HG03342 (cell line): ENCODE measurements at regions not wholly inside any gene's neighbourhood (a gene's known extent, or its start where the extent isn't known, plus 50 kb on each side); places are given as distances from the start of the nearest gene placed in this dataset.
"Not testable (repeated sequence)": the region's sequence is repeated elsewhere in the genome, so short reads cannot be mapped to it uniquely, and the experiment has no call there.

ENCODE experiments used
- ATAC-seq: cut with Tn5 transposase; IDR thresholded peaks from one replicate; pipeline ENCODE4 v1.9.1; 2021; ENCODE audit warnings: mild to moderate bottlenecking, moderate library complexity; ENCODE audit not compliant: unreplicated experiment

- ATAC-seq, result no peak
Observed at GRCh38 chr17:30589431-30589830, 112.2 kb downstream of the GOSR1 start.

GRCh38 chr17:30588798-30589247 is 111.6 kb downstream of the GOSR1 start:
- ATAC-seq, result no peak

- no peak for ATAC-seq
Observed at GRCh38 chr17:30586818-30587595, 109.8 kb downstream of the GOSR1 start.

- no peak for ATAC-seq
Observed at GRCh38 chr17:30584810-30585209, 107.6 kb downstream of the GOSR1 start.

DNA sequence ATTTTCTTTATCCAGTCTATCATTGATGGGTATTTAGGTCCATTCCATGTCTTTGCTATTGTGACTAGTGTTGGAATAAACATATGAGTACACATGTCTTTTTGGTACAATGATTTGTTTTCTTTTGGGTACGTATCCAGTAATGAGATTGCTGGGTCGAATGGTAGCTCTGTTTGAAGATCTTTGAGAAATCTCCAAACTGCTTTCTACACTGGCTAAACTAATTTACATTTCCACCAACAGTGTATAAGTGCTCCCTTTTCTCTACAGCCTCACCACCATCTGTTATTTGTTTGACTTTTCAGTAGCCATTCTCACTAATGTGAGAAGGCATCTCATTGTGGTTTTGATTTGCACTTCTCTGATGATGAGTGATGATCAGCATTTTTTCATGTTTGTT is 103.7 kb downstream of the GOSR1 start:
- no peak for ATAC-seq

DNA sequence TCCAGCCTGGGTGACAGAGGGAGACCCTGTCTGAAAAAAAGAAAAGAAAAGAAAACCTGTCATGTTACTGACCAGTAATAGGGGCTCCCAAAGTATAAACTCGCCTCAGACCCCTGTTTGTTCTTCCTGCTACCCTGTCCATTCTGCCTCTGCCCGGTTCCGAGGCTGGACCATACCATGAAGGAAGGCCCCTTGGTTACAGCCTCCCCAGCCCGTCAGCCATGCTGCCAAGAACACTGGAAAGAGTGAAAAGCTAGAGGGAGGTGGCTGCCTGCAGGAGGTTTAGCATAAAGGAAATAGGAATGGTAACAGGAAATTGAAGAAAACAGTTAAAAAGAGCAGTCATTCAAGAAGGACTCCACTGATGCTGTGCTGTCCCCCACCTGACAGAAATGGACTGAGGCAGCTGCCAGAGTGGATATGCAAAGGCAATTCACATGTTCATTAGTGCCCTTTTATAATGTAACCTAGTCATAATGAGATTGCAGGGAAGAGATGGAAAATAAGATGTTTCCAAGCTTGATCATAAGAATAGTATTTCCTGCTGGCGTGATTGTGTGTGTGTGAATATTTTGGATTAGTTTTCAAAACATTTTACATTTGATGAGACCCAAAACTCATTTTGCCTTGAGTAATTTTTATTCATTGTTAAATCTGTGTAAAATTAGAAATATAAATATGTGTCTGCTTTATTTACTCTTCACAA is 102.6 kb downstream of the GOSR1 start:
- ATAC-seq, result no peak

DNA sequence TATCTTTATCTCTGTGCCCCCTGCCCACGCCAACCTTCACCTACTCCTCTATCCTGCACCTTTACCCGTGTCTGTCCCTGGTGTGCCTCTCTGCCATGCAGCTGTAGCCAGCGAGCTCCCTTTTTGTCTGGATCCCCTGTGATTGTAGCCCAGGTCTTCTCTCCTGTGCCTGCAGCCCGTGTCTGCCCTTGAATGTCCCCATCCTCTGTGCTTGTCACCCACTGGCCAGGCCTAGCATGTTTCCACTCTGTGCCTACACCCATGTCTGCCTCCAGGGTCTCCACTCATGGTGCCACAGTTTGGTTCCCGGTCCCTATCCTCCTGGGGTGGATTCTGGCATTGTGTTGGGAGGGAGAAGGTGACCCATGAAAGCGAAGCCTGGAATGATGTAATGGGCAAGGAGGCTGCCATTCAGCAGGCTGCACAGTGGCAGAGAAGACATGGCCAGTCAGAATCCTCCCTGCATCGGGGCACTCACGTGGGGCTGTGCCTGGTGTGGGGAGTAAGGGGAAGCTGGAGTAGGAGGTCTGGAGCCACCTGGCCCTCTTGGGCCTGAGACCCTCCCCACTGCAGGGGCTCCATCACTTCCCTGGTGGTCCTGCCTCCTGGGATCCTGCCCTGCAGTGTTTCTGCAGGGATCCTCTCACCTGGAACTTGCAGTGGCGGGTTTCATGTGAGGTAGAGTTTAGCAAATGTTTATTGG is 101.0 kb downstream of the GOSR1 start:
- not testable (repeated sequence) for ATAC-seq
